ENCODE measurements at regions not wholly inside any gene's neighbourhood (a gene's known extent, or its start where the extent isn't known, plus 50 kb on each side); places are given as distances from the start of the nearest gene placed in this dataset.

DNA sequence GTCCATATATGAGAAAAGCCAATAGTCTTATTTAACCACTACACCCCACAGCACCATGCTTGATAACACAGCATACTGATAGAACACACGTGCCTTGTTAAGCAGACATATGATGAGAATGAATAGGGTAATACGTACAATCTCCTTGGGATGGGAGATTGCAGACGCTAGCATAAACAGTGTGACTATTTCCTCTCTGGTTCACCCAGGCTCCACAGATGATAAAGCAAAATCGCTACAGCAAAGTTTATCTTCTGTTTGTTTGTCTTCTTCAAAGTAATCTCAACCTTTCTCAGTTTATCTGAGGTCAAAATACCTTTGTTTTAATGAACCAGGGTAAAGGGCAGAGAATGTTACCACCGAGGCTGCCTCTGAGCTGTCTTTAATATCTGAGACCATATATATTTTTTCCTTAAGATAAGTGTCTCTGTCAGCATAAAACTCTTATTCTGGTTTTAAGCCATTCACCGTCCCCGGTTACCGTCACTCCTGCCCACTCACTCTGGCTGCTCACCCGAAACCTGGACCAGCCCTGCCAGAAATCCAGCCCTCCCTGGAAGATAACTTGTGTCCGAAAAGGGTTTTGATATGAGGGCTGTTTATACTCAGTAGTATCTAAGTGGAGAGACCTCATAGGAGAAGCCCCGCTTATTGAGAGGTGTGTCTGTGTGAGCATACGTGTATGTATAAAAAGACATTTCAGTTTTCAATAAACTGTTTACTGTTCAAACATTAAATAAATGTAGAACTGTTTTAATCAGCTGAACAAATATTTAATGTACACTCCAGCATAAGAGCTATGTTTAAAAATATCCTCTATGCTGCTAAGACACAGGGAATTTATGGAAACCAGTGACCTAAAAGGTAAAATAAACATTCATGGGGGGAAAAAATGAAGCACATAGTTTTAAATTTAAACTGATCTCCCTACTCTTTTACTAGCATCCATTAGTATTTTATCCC is 465.4 kb downstream of the RASEF start:
- no peak for DNase-seq

GRCh38 chr9:82598241-82599039 is 464.5 kb downstream of the RASEF start:
- DNase-seq: no peak

DNA sequence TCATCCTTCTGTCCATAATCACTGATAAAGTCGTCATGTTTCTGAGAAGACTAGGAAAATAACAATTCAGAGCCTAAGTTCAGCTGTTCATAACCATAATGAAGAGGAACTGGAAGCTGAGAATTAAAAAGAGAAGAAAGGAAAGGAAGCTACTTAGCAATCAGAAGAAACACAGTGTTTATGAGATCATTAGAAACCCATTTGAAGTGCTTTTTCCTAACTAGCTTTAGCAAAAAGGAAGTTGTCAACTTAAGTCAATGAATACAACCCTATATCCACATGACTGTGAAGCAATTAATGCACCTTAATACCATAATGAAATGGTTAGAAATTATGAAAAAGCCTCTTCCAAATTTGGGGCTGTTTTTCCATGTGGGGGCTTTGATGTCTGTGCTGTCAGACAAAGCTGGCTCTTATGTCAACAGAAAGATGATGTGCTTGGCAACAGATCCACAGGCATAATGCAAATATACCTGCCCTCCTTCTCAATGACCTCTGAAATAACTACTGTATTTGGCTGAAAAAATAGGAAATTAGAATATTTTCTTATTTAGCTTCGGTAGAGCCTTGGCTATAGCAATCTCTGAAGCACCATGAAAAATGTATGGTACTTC is 463.5 kb downstream of the RASEF start:
- DNase-seq: no peak

GRCh38 chr9:82600536-82601292 is 462.2 kb downstream of the RASEF start:
- no peak for DNase-seq

GRCh38 chr9:82601293-82601771 is 461.6 kb downstream of the RASEF start:
- DNase-seq: no peak

DNA sequence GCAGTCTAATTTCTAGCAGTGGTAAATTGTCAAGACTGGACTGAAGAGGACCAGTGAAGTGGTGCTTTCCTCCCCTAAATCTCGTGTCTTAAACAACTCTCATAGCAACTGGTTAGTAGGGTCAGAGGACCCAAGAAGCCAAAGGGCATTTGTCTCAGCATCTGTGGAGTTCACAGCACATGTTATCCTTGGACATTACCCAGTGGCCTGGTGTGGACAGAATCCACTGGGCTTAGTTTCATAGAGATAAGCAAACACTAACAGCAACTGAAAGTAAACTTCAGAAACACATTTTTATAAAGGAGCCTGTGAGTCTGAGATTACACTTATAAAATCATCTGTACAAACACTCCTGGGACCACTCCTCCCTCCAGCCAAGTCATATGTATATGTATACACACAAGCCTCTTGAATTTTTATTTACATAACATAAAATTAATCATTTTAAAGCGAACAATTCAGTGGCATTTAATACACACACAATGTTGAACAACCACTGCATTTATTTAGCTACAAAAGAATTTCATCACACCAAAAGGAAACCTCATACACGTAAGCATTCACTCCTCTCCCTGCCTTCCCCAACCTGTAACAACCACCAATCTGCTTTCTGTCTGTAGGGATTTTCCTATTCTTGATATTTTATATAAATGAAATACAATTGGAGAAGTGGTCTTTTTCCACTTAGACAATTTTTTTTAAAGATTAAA is 457.8 kb downstream of the RASEF start:
- DNase-seq: no peak

- no peak for DNase-seq
Measured at GRCh38 chr9:82605657-82606031, 457.3 kb downstream of the RASEF start.

- DNase-seq: no peak
Measured at GRCh38 chr9:82606071-82606470, 456.9 kb downstream of the RASEF start.

DNA sequence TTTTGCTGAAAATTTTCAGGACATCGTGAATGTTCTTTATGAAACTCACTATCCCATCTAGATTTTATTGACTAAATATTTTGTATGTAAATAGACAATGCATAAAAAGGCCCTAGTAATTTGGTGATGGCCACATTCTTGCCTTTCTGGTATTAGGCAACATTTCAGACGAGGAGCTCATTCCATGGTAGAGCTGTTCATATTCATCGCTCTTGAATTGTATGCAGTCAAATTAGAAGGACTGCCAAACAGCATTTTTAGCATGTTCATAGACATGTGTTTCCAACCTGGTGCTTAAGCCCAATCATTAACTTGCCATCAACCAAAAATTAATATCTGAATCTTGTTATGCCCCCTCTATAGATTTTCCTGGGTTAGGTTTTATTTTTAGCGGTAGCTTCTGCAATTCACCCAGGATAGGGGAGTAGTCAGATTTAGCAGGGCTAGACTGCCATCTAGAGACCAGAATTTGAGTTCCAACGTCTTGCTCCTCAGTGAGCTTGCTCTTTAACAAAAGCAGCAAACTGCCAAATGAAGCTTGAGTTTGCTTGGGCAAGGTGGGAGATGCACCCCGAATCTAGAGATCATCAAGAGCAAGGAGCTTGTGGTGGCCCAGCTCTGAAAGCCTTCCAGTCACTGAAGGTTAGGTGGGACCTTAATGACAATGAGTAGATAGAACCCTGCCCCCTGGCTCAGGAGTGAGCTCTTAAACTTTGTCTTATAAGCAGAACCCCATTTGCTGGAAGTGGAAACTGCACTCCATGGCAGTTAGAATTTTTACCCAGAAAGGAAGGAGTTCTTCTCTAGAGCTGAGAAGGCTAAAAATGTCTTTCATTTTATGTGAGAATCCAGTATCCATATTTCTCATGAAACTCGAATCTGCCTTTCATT is 456.2 kb downstream of the RASEF start:
- DNase-seq: peak in 1 of 2 experiments; percentile 49

GRCh38 chr9:82608487-82608886 is 454.5 kb downstream of the RASEF start:
- no peak for DNase-seq

DNA sequence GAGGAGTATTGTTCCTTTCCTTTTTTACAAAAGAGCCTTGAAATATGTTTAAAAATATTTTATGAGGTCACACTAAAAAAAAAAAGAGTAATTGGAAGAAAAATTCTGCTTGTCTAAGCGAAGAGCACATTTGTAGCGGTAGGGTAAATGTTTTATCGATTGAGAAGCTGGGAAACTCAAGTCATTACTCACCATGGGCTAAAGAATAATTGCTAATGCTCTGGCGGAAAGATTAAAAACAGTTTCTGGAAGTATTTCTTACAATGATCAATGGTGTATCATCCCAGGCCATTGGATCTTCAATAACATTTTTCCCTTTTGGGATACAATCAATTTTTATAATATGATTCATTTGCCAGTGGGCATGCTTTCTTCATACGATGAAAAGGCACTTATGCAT is 450.0 kb downstream of the RASEF start:
- DNase-seq: no peak

DNA sequence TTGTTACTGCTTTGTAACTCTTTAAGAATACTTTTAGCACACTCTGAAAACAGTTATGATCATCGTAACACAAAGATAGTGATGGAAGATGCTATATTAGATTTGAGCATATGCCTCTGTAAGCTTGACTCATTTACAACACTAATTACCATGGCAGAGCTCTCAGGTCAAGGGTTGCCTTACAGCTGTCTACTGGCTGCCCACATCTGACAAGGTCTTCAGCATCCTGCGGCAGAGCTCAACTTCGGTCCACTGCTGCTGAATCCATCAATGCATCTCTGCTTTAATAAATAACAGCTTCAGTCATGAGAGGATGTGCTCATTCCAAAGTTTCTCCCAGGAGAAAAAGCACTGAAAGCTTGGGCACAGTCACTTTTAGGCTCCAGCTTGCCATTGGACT is 449.4 kb downstream of the RASEF start:
- no peak for DNase-seq

GRCh38 chr9:82616545-82616944 is 446.4 kb downstream of the RASEF start:
- no peak for DNase-seq

DNA sequence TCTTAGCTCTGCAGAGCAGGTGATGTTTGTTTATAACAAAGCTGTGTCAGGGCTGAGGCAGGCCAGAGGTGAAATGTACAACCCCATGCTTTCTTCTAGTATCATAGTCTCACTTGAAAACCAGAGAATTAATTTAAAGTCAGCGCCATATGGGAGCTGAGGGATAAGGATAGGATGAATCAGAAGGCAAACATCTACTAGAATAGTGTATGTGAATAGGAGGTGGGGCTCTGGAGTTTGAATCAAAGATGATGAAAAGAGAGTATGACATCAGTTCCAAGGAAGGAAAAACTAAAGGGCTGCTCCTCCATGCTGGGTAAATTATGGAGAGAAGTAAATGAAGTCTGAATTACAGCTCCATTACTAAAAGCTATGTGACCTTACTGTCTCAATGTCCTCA is 441.5 kb downstream of the RASEF start:
- peak in 1 of 2 experiments; percentile 5 for DNase-seq

- no peak for DNase-seq
Measured at GRCh38 chr9:82637368-82637767, 425.6 kb downstream of the RASEF start.

- DNase-seq: no peak
Measured at GRCh38 chr9:82645600-82645999, 417.3 kb downstream of the RASEF start.

- no peak for DNase-seq
Measured at GRCh38 chr9:82650368-82650767, 412.6 kb downstream of the RASEF start.

- no peak for DNase-seq
Measured at GRCh38 chr9:82651474-82651873, 411.5 kb downstream of the RASEF start.

- DNase-seq: no peak
Measured at GRCh38 chr9:82665324-82665723, 397.6 kb downstream of the RASEF start.

DNA sequence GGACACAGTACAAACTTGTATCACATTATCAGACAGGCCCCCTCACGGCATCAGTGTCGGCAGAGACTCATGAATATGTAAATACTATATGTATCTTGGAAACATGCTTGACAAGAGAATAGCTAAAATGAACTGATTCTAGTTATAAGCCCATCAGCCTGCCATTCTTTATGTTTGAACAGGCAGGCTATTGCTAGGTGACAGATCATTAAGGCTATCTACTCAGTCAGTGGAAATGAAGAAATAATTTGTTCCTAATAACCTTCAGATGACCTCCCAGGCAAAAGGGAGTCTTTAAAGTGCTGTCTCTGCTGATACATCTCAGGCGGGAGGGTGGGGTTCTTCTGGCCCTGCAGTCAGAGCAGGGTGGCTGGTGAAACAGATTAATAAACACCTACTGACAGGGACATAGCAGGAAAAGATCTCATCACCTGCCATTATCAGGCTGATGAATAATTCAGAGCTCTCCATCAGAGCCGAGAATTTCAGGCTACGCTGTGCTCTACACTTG is 394.2 kb downstream of the RASEF start:
- DNase-seq: no peak

- no peak for DNase-seq
Measured at GRCh38 chr9:82670000-82670399, 392.9 kb downstream of the RASEF start.
